Esophagus squamous epithelium (tissue), 5 donors: ENCODE measurements at regions not wholly inside any gene's neighbourhood (a gene's known extent, or its start where the extent isn't known, plus 50 kb on each side); places are given as distances from the start of the nearest gene placed in this dataset.

Experiments
- DNase-seq: peaks from one replicate; lab custom pipeline; 2025; lab: John Stamatoyannopoulos, UW
- H3K27ac ChIP-seq, 4 donors: fragments of 200-600 bp; sonication (generic); one replicate each; pipeline ENCODE4 v1.5.1; 2016 to 2019; ENCODE audit warnings: mild to moderate bottlenecking in 1 of 4
- H3K27me3 ChIP-seq, 4 donors: fragments of 200-600 bp; sonication (generic); 1 replicate in 3 of 4; 2 replicates in 1 of 4; pipeline versions ENCODE4 v1.5.1 to v1.6.0; 2017 to 2021; ENCODE audit warnings: antibody characterized with exemption in 1 of 4
- H3K36me3 ChIP-seq, 3 donors: fragments of 200-600 bp; sonication (generic); one replicate each; pipeline ENCODE4 v1.5.1; 2016 to 2019
- H3K4me1 ChIP-seq, 3 donors: fragments of 200-600 bp; sonication (generic); one replicate each; pipeline ENCODE4 v1.5.1; 2017 to 2019
- H3K4me3 ChIP-seq, 4 donors: fragments of 200-600 bp; sonication (generic); 1 replicate in 3 of 4; 2 replicates in 1 of 4; pipeline ENCODE4 v1.5.1; 2016 to 2019; ENCODE audit warnings: mild to moderate bottlenecking in 2 of 4, moderate library complexity in 1 of 4
- H3K9me3 ChIP-seq, 3 donors: fragments of 200-600 bp; sonication (generic); one replicate each; pipeline ENCODE4 v1.5.1; 2016 to 2019
- POLR2A ChIP-seq, 4 donors: fragments of 450-650 bp; IDR thresholded peaks; one replicate each; pipeline ENCODE4 v1.6.1; 2017; ENCODE audit warnings: antibody characterized with exemption in 4 of 4, mild to moderate bottlenecking in 4 of 4, moderate library complexity in 3 of 4
- WGBS, 2 donors: methylation state at CpG; one replicate each; pipeline ENCODE4 v1.1.5; 2018; 5-methylcytosine and 5-hydroxymethylcytosine counted together
- intact Hi-C: fragments of 100-400 bp; cut with DNase I; formaldehyde crosslinking; loops from one replicate; pipeline ENCODE4 v1.15.0; 2022
- TF ChIP-seq, protein P1 (sequence below), 6 experiments: fragments of 450-650 bp in 4 of 6; fragments of 200-600 bp in 2 of 6; sonication (generic) in 2 of 6; IDR thresholded peaks; one replicate each; pipeline ENCODE4 v1.5.1; 2016 to 2019; ENCODE audit warnings: antibody characterized with exemption in 6 of 6, mild to moderate bottlenecking in 4 of 6, moderate library complexity in 4 of 6
- donor health status: DM: yes; HTN: yes; CAD: no.

DNA sequence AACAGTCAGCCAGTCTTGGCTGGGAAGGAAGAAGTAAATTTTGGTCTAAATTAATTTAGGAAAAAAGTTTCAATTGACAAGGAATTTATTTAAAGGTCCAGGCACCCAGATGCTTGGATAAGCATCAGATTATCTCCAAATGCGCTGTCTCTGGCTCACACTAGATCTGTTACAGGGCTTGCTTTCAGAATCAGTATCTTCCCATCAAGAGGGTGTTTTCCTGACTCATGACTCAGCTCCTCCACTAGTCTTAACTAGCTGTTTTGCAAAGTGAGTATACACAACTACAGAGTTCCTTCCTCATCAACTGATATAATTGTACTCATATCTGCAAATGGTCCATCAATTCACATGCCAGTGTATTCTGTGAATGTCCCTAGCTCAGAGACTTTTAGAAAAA is 482.1 kb upstream of the CPEB2 start:
- Histone ChIP-seq H3K27me3 (no peaks in the 10 kb centered on the region), H3K36me3 (no peaks in the 10 kb centered on the region), H3K27ac (no peak overlapping the region), H3K4me3 (no peak overlapping the region), H3K9me3 (no peaks in the 10 kb centered on the region), H3K4me1 (no peaks in the 10 kb centered on the region)
- 6 to 16% methylated on average over 1 of the region's 1 CpG for WGBS, 2 donors
- intact Hi-C loops: no loop called here
- DNase-seq: no peak
- TF ChIP-seq POLR2A (IDR thresholded peaks at IDR 0.05): no peak
- TF ChIP-seq, protein P1, sequence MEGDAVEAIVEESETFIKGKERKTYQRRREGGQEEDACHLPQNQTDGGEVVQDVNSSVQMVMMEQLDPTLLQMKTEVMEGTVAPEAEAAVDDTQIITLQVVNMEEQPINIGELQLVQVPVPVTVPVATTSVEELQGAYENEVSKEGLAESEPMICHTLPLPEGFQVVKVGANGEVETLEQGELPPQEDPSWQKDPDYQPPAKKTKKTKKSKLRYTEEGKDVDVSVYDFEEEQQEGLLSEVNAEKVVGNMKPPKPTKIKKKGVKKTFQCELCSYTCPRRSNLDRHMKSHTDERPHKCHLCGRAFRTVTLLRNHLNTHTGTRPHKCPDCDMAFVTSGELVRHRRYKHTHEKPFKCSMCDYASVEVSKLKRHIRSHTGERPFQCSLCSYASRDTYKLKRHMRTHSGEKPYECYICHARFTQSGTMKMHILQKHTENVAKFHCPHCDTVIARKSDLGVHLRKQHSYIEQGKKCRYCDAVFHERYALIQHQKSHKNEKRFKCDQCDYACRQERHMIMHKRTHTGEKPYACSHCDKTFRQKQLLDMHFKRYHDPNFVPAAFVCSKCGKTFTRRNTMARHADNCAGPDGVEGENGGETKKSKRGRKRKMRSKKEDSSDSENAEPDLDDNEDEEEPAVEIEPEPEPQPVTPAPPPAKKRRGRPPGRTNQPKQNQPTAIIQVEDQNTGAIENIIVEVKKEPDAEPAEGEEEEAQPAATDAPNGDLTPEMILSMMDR (IDR thresholded peaks at IDR 0.05): no peak

DNA sequence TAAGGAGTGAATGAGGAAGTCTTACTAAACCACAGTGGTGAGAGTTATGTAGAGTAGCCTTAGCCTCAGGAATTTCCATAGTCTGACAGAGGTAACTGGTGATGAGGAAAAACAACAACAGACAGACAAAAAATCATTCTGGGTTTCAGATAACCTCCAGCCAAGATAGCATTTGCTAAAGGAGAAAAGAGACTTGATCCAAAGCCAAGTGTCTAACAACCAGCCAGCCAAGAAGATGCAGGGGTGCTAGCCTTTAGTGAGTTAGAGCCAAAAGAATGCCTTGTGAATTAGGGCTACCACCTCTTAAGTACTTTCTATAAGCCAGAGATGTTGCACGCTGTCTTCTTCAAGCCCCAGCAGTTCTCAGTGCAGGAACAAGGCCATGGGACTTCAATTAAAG is 478.0 kb upstream of the CPEB2 start:
- Histone ChIP-seq H3K9me3 (no peaks in the 10 kb centered on the region), H3K36me3 (no peaks in the 10 kb centered on the region), H3K4me1 (peaks cover 0 to 1% (median 0%) of the 10 kb centered on the region in 3 donors), H3K27me3 (no peaks in the 10 kb centered on the region), H3K4me3 (no peak overlapping the region), H3K27ac (no peak overlapping the region)
- WGBS, 2 donors: 56 to 100% methylated on average over 1 of the region's 1 CpG
- TF ChIP-seq, protein P1 (IDR thresholded peaks at IDR 0.05): no peak
- no peak for TF ChIP-seq POLR2A (IDR thresholded peaks at IDR 0.05)
- DNase-seq: no peak
- intact Hi-C loops: no loop called here

DNA sequence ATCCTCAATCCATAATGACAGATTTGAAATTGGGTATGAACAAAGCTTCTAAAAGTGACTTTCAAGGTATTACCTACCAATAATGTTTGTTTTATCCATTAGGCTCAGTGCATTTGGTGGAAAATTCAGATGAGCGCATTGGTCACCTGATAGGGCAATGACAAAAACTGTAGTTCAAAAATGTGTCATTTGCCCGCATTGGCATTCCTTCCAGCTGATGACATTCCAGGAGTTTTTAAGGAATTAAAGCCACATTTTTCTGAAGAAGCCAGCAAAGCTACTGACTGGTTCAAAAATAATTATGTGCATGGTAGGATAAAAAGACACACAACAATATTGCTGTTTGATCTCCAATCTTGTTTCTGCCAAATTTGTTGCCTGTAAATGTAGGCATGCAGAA is 473.4 kb upstream of the CPEB2 start:
- Histone ChIP-seq H3K9me3 (no peaks in the 10 kb centered on the region), H3K4me1 (peaks cover 0 to 8% (median 0%) of the 10 kb centered on the region in 3 donors), H3K4me3 (no peak overlapping the region), H3K27ac (no peak overlapping the region), H3K36me3 (no peaks in the 10 kb centered on the region), H3K27me3 (no peaks in the 10 kb centered on the region)
- intact Hi-C loops: no loop called here
- TF ChIP-seq POLR2A (IDR thresholded peaks at IDR 0.05): no peak
- TF ChIP-seq, protein P1 (IDR thresholded peaks at IDR 0.05): no peak
- no peak for DNase-seq
- whole genome bisulfite sequencing, 2 donors: 79 to 92% methylated on average over 2 of the region's 2 CpGs

DNA sequence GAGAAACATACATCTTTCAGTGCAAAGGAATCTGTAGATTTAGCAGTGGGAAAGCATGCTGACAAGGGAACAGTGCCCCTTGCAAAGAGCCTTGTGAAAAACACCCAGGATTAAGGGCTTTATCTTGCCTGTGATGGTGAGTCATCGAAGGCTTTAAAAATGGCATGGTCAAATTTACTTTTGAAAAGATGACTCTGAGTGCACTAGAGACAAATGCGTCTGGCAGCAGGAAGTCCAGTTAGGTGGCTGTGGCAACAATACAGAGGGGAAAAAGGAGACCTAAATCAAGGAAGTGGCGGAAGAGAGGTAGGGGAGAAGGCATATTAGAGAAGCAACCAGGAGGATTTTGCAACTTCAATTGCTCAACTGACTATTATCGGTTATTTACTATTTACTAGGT is 472.6 kb upstream of the CPEB2 start:
- DNase-seq: no peak
- WGBS, 2 donors: 42 to 46% methylated on average over 4 of the region's 4 CpGs
- no peaks in the 10 kb centered on the region for H3K27me3 ChIP-seq

DNA sequence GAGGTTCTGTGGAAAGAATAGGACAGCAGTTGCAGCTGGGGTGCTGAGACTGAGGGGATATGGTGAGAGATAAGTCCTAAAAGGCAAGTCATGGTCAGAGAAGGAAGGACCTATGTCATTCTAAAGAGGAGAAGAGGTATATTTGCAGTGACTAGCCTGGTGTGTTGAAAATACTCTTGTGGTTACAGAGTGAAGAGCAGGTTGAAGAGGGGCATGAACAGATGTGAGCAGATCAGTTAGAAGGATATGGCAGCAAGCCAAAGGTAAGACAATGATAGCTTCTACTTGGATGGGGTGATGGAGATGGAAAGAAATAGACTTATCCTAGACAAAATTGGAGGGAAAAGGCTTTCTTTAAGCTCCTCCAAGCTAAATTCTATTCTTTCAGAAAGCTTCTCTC is 469.8 kb upstream of the CPEB2 start:
- intact Hi-C loops: no loop called here
- TF ChIP-seq POLR2A (IDR thresholded peaks at IDR 0.05): no peak
- TF ChIP-seq, protein P1 (IDR thresholded peaks at IDR 0.05): no peak

More for the DNA sequence above, 472.6 kb upstream of the CPEB2 start:
- no peak for TF ChIP-seq POLR2A (IDR thresholded peaks at IDR 0.05)
- TF ChIP-seq, protein P1 (IDR thresholded peaks at IDR 0.05): no peak
- Histone ChIP-seq H3K27ac (no peak overlapping the region), H3K36me3 (no peaks in the 10 kb centered on the region), H3K9me3 (no peaks in the 10 kb centered on the region), H3K4me3 (no peak overlapping the region), H3K4me1 (peaks cover 0 to 8% (median 0%) of the 10 kb centered on the region in 3 donors)
- intact Hi-C loops: no loop called here

More for the DNA sequence above, 469.8 kb upstream of the CPEB2 start:
- H3K4me3 ChIP-seq: no peak overlapping the region
- no peaks in the 10 kb centered on the region for H3K27me3 ChIP-seq
- no peak for DNase-seq
- H3K9me3 ChIP-seq: no peaks in the 10 kb centered on the region
- no peaks in the 10 kb centered on the region for H3K36me3 ChIP-seq
- no peak overlapping the region for H3K27ac ChIP-seq
- peaks cover 0 to 8% (median 0%) of the 10 kb centered on the region in 3 donors for H3K4me1 ChIP-seq
